Upper lobe of right lung (tissue), 1 donor: ENCODE measurements at regions not wholly inside any gene's neighbourhood (a gene's known extent, or its start where the extent isn't known, plus 50 kb on each side); places are given as distances from the start of the nearest gene placed in this dataset.

Source experiments
- ATAC-seq: fragments of 200-7000 bp; cut with Tn5 transposase; one replicate; pipeline ENCODE4 v1.9.1; 2020; ENCODE audit warnings: mild to moderate bottlenecking, moderate library complexity
- DNase-seq: peaks from one replicate; pipeline ENCODE4 v3.0.0-alpha.2; 2020
- H3K27ac ChIP-seq: fragments of 200-600 bp; one replicate; pipeline ENCODE4 v1.8.0; 2022
- H3K27me3 ChIP-seq: fragments of 200-600 bp; one replicate; pipeline ENCODE4 v1.8.0; 2022; ENCODE audit warnings: mild to moderate bottlenecking
- H3K36me3 ChIP-seq: fragments of 200-600 bp; one replicate; pipeline ENCODE4 v1.8.0; 2022
- H3K4me1 ChIP-seq: fragments of 200-600 bp; one replicate; pipeline ENCODE4 v1.8.0; 2022
- H3K4me3 ChIP-seq: fragments of 200-600 bp; one replicate; pipeline ENCODE4 v1.8.0; 2022; ENCODE audit warnings: mild to moderate bottlenecking
- H3K9me3 ChIP-seq: fragments of 200-600 bp; one replicate; pipeline ENCODE4 v1.8.0; 2022
- CTCF ChIP-seq: fragments of 200-600 bp; IDR thresholded peaks from one replicate; pipeline ENCODE4 v1.8.0; 2022; ENCODE audit warnings: antibody characterized with exemption
- intact Hi-C: fragments of 100-400 bp; cut with DNase I; formaldehyde crosslinking; loops from one replicate; pipeline ENCODE4 v1.11.0; 2022
- donor health status: DM: no; HTN: yes; CAD: no; lungs with severe emphysema.

- no peak for TF ChIP-seq CTCF
- DNase-seq = no peak
- intact Hi-C loops = no loop called here
- Histone ChIP-seq H3K4me3 (no peak overlapping the region), H3K27ac (no peak overlapping the region), H3K4me1 (no peaks in the 10 kb centered on the region), H3K27me3 (no peaks in the 10 kb centered on the region), H3K9me3 (no peaks in the 10 kb centered on the region), H3K36me3 (no peaks in the 10 kb centered on the region)
- ATAC-seq = no peak
Observed at GRCh38 chr6:137646484-137646883, 152.3 kb upstream of the OLIG3 start.

- TF ChIP-seq CTCF = no peak
- peak; percentile 17 for ATAC-seq
- no peaks in the 10 kb centered on the region for H3K4me1 ChIP-seq
- H3K36me3 ChIP-seq = no peaks in the 10 kb centered on the region
- no peak overlapping the region for H3K27ac ChIP-seq
- intact Hi-C loops = no loop called here
- H3K4me3 ChIP-seq = no peak overlapping the region
- no peak for DNase-seq
- no peaks in the 10 kb centered on the region for H3K27me3 ChIP-seq
- H3K9me3 ChIP-seq = no peaks in the 10 kb centered on the region
Observed at GRCh38 chr6:137647762-137648447, 153.7 kb upstream of the OLIG3 start.

GRCh38 chr6:137650720-137651119, 156.5 kb upstream of the OLIG3 start:
- ATAC-seq = no peak
- Histone ChIP-seq H3K4me1 (no peaks in the 10 kb centered on the region), H3K9me3 (peaks cover 9% of the 10 kb centered on the region), H3K27me3 (no peaks in the 10 kb centered on the region), H3K36me3 (no peaks in the 10 kb centered on the region), H3K4me3 (no peak overlapping the region), H3K27ac (no peak overlapping the region)
- no peak for DNase-seq
- TF ChIP-seq CTCF = no peak
- intact Hi-C loops = no loop called here

- no peaks in the 10 kb centered on the region for H3K4me1 ChIP-seq
- no peaks in the 10 kb centered on the region for H3K36me3 ChIP-seq
- no peaks in the 10 kb centered on the region for H3K27me3 ChIP-seq
- H3K27ac ChIP-seq = no peak overlapping the region
- no peak for TF ChIP-seq CTCF
- intact Hi-C loops = no loop called here
- DNase-seq (no peak), ATAC-seq (no peak)
- H3K4me3 ChIP-seq = no peak overlapping the region
- H3K9me3 ChIP-seq = peaks cover 9% of the 10 kb centered on the region
Observed at GRCh38 chr6:137651178-137651577, 157.0 kb upstream of the OLIG3 start.

- ATAC-seq = no peak
- H3K4me3 ChIP-seq = no peak overlapping the region
Observed at GRCh38 chr6:137651591-137652335, 157.6 kb upstream of the OLIG3 start.

More at GRCh38 chr6:137651591-137652335, 157.6 kb upstream of the OLIG3 start:
- Histone ChIP-seq H3K4me1 (no peaks in the 10 kb centered on the region), H3K36me3 (no peaks in the 10 kb centered on the region), H3K27me3 (no peaks in the 10 kb centered on the region), H3K9me3 (peaks cover 9% of the 10 kb centered on the region), H3K27ac (no peak overlapping the region)
- intact Hi-C loops = no loop called here
- TF ChIP-seq CTCF = no peak
- no peak for DNase-seq
